Endometrium (tissue), 2 donors: ENCODE measurements at regions not wholly inside any gene's neighbourhood (a gene's known extent, or its start where the extent isn't known, plus 50 kb on each side); places are given as distances from the start of the nearest gene placed in this dataset.

ENCODE experiments used
- FAIRE-seq: peaks from 2 replicates; lab custom pipeline; 2012; peaks lifted over from hg19 to GRCh38; lab: Jason Lieb, UNC
- donor health status: control.
- donor health status: control.

GRCh38 chr11:19661827-19662226 is 50.8 kb upstream of the NAV2 start:
- FAIRE-seq: no peak

- no peak for FAIRE-seq
These were observed 52.6 kb upstream of the NAV2 start for GRCh38 chr11:19660076-19660475.

DNA sequence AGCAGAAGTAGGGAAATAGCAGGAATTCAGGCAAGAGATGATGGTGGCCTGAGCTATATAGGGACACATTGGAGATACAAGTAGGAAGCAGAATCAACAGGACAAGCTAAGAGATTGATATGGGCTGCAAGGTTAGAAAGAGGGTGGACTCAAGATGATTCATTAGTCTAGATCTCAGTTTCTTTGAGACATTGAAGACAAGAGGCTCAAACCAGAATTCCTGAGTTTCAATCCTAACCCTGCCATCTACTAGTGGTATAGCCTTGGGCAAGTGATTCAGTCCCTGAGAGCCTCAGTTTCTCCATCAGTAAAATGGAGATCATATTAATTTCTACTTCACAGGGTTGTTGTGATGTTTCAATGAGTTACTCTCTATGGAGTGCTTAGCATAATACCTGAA is 53.1 kb upstream of the NAV2 start:
- FAIRE-seq: no peak

- no peak for FAIRE-seq
These were observed 54.3 kb upstream of the NAV2 start for GRCh38 chr11:19658344-19658743.

- FAIRE-seq: no peak
These were observed 56.5 kb upstream of the NAV2 start for GRCh38 chr11:19656140-19656541.

GRCh38 chr11:19652623-19653375 is 59.8 kb upstream of the NAV2 start:
- FAIRE-seq: no peak

DNA sequence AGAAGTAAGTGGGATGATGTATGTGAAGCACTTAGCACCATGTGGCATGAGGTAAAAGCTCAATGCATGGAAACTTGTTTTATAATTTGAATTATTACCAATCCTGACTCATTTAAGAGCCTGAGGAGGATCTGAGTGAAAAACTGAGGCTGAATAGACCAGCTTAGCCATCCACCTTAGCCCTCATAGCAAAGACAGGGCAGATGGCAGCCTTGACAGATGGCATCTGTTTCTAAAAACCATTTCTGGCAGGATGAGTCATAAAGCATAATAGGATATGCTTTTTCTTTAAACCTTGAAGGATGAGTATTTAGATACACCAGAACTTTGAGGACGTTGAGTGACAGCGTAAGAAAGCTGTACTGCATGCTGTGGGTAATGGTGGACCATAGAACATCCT is 61.0 kb upstream of the NAV2 start:
- no peak for FAIRE-seq

- no peak for FAIRE-seq
These were observed 61.6 kb upstream of the NAV2 start for GRCh38 chr11:19651028-19651427.

DNA sequence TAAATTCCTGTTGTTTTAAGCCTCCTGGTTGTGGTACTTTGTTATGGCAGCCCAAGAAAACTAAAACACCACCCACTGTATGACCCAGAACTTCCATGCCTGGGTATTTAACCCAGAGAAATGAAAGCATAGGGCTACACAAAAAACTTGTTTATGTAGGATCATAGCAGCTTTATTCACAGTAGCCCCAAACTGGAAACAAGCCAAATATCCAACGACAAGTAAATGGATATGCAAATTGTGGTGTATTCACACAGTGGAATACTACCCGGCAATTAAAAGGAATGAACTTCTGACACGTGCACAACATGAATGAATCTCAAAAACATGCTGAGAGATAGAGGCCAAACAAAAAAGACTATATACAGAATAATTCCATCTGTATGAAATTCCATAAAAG is 62.2 kb upstream of the NAV2 start:
- no peak for FAIRE-seq

DNA sequence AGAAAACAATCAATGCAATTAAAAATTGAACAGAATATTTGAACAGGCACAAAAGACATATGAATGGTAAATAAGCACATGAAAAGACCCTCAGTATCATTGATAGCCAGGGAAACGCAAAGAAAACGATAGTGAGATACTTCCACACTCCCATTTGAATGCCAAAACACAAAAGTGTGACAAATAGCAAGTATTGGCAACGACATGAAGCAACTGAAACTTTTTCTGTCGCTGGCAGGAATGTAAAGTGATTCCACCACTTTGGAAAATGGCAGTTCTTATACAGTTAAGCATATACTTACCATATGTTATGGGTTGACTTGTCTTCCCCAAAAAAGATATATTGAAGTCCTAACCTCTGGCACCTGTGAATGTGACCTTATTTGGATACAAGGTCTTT is 62.9 kb upstream of the NAV2 start:
- FAIRE-seq: no peak

DNA sequence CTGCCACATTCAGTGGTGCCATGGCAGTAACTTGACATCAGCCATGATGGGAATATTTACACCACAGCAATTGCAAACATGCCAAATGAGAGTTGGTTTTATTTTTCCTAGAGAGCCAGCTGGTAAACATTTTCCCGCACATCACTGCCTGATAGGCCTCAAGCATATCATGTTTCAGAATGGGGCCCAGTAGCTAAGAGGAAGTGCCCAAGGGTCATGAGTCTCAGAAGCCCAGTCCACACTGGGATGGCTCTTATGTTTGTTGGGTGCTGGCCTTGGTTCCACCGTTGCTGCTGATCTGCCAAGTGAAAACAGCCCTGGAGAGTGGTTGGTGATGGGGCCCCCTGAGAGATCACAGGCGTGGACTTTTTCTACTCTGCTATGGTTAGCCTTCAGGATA is 64.3 kb upstream of the NAV2 start:
- FAIRE-seq: no peak

- no peak for FAIRE-seq
These were observed 64.8 kb upstream of the NAV2 start for GRCh38 chr11:19647816-19648215.

GRCh38 chr11:19646921-19647320 is 65.7 kb upstream of the NAV2 start:
- no peak for FAIRE-seq

DNA sequence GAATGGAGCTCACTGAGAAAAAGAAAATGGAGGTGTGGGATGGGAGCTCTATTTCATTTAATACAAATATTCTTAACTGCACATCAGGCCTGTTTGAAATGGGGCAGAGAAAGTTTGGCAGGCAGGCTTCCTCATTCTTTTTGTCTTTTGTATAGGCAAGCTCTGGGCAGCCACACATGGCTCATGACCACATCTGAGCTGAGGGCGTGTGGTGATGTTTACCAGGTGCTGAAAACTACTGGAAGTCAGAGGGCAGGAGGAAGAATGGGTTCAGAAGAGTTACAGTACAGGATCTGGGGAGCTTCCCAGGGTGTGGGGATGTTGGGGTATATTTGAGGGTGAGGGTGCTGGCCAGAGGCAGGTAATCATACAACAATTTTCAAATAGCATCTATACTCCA is 66.3 kb upstream of the NAV2 start:
- no peak for FAIRE-seq

- no peak for FAIRE-seq
These were observed 68.3 kb upstream of the NAV2 start for GRCh38 chr11:19644316-19644715.

DNA sequence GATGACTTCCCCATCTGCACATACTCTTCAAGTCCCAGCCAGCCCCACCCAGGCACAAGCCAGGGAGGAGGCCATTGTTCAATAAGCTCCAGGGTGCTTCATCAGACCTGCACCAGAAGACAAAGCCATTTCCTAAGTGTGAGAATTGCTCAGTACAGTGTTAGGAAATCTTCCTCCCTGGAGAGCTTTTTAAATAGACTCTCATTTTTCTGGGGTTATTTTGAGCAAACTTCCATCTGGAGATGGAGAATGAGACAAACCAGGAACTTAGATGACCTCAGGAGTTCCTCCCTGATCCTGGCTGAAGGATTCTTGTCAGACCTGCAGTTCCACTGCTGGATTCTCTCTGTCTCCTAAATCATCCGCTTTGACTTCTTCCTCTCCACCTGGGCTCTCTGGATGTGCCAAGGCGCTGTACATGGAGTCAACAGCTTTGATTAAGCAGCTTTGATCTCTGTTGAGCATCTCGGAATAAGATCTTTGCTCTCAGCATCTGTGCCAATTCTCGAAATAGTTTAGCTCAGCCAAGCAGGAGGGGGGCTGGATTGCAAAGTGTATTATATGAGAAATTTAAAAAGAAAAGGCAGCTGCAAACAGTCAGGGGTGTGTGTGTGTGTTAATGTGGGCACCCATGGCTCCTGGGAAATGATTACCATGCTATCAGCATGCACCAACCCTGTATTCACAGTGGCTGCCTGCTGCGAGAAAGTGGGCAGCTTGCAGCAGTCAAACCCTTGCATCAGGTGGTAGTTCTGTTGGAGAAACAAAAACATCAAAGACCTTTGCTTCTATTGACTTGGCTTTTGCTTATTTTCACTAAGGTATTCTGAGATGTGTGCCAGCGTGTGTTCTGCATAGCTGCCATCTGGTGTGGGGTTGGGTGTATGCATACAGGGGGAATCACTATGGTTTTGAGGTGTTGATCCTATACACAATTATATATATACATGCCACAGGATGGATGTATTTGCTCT is 70.2 kb upstream of the NAV2 start:
- FAIRE-seq: no peak

- no peak for FAIRE-seq
These were observed 73.0 kb upstream of the NAV2 start for GRCh38 chr11:19639603-19640105.

DNA sequence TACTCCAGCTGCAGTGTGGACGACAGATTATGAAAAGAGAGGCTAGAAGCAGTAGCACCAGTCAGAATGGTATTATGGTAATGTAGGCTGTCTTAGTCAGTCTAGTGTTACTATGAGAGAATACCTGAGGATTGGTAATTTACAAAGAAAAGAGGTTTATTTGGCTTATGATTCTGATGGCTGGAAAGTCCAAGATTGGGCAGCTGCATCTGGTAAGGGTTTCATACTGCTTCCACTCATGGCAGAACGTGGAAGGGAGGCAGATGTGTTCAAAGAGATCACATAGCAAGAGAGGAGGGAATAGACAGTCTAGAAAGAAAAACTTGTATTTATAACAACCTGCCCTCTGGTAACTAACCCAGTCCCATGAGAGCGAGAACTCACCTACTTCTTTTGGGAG is 77.3 kb upstream of the NAV2 start:
- no peak for FAIRE-seq

GRCh38 chr11:19633276-19633675 is 79.4 kb upstream of the NAV2 start:
- no peak for FAIRE-seq

DNA sequence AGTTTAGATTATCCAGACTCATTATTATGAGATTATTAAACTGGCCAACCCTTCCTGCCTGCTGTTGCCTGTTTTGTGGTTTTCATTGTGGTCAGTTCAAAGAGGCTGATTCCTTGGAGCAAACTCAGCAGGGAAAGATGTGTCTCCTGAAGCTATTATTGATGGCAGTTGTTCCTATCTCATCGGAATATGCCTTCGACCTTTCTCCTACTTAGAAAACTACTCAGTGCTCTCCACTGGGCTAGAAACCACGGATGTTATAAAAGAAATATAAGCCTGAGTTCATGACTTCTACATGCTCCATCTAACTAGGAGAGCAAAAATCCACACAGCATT is 80.2 kb upstream of the NAV2 start:
- no peak for FAIRE-seq

- no peak for FAIRE-seq
These were observed 80.7 kb upstream of the NAV2 start for GRCh38 chr11:19631712-19632498.

GRCh38 chr11:19628018-19628417 is 84.6 kb upstream of the NAV2 start:
- no peak for FAIRE-seq

DNA sequence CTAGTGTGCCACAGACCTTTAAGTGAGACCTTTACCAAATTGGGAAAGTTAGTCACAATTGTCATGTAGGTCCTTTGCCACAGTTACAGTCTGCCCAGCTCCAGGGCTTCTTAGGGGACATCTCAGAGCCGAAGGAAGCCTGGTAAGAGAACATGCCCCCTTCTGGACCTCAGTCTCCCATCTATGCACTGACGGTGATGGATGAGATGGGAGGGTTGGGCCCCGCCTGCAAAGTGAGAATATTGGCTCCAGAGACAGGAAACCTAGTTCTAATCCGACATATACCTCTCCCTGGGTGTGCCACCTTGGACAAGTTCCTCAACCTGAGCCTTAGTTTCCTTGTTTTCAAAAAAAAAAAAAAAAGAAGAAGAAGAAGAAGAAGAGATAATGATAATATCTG is 85.1 kb upstream of the NAV2 start:
- FAIRE-seq: no peak
